ENCODE measurements at regions not wholly inside any gene's neighbourhood (a gene's known extent, or its start where the extent isn't known, plus 50 kb on each side); places are given as distances from the start of the nearest gene placed in this dataset.

DNA sequence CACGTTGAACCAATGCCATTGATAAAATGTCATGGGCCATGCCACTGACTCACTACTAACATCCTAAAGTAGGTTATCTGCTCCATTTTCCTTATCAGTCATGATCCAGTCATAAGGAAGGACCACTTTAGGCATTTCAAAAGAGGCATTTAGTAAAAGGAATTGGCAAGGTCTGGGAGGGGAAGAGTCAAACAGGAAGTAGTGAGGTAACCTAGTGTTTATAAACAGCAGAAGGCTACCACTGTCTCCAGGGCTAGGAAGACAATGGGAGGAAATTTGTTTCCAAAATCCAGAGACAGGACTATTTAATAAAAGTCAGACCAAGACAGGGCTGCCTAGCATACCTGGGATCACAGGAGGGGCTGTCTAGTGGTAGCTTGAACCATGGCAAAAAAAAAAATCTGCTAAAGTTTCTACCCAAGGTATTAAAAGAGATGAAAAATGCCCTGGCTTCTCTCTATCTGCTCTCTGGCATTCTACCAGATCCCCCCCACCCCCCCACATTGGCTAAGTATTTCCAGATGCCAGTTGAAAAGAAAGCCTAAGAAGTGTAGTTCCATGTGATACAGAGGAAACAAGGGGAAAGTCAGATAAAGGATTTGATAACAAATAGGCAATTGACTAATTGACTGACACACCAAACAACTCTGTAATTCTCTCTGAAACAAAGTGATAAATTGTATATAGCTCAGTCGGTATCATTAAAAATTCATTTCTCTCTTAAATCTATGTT is 50.4 kb upstream of the C11orf87 start:
- DNase-seq: no peak

Data from NCI-H2171 treated with DMSO at 0.1 percent for 48 hours (cell line).